ENCODE measurements at regions not wholly inside any gene's neighbourhood (a gene's known extent, or its start where the extent isn't known, plus 50 kb on each side); places are given as distances from the start of the nearest gene placed in this dataset.
"Not testable (repeated sequence)": the region's sequence is repeated elsewhere in the genome, so short reads cannot be mapped to it uniquely, and the experiment has no call there.

- no peak for DNase-seq (ENCODE audit: low spot score)
Measured at GRCh38 chr6:141394125-141394536, 738.6 kb upstream of the GJE1 start.

- DNase-seq (ENCODE audit: low spot score) = no peak
Measured at GRCh38 chr6:141393405-141394124, 739.2 kb upstream of the GJE1 start.

- not testable (repeated sequence) for DNase-seq (ENCODE audit: low spot score)
Measured at GRCh38 chr6:141391135-141391534, 741.6 kb upstream of the GJE1 start.

- DNase-seq (ENCODE audit: low spot score) = no peak
Measured at GRCh38 chr6:141388666-141389065, 744.1 kb upstream of the GJE1 start.

- no peak for DNase-seq (ENCODE audit: low spot score)
Measured at GRCh38 chr6:141370438-141370837, 762.3 kb upstream of the GJE1 start.

GRCh38 chr6:141366796-141367195 lies 765.9 kb upstream of the GJE1 start:
- DNase-seq (ENCODE audit: low spot score) = not testable (repeated sequence)

- no peak for DNase-seq (ENCODE audit: low spot score)
Measured at GRCh38 chr6:141364694-141365093, 768.0 kb upstream of the GJE1 start.

GRCh38 chr6:141364232-141364631 lies 768.5 kb upstream of the GJE1 start:
- no peak for DNase-seq (ENCODE audit: low spot score)

GRCh38 chr6:141361559-141361958 lies 771.2 kb upstream of the GJE1 start:
- DNase-seq (ENCODE audit: low spot score) = no peak

- DNase-seq (ENCODE audit: low spot score) = peak; percentile 96
Measured at GRCh38 chr6:141359953-141360352, 772.8 kb upstream of the GJE1 start.

GRCh38 chr6:141354191-141354955 lies 778.4 kb upstream of the GJE1 start:
- DNase-seq (ENCODE audit: low spot score) = peak; percentile 82

GRCh38 chr6:141351721-141352120 lies 781.0 kb upstream of the GJE1 start:
- no peak for DNase-seq (ENCODE audit: low spot score)

- no peak for DNase-seq (ENCODE audit: low spot score)
Measured at GRCh38 chr6:141349710-141350109, 783.0 kb upstream of the GJE1 start.

- no peak for DNase-seq (ENCODE audit: low spot score)
Measured at GRCh38 chr6:141347906-141348492, 784.7 kb upstream of the GJE1 start.

GRCh38 chr6:141347086-141347485 lies 785.6 kb upstream of the GJE1 start:
- peak; percentile 80 for DNase-seq (ENCODE audit: low spot score)

GRCh38 chr6:141346535-141346934 lies 786.2 kb upstream of the GJE1 start:
- no peak for DNase-seq (ENCODE audit: low spot score)

GRCh38 chr6:141337191-141337590 lies 795.5 kb upstream of the GJE1 start:
- peak; percentile 96 for DNase-seq (ENCODE audit: low spot score)

- DNase-seq (ENCODE audit: low spot score) = peak; percentile 20
Measured at GRCh38 chr6:141335477-141336273, 797.0 kb upstream of the GJE1 start.

- DNase-seq (ENCODE audit: low spot score) = no peak
Measured at GRCh38 chr6:141326925-141327324, 805.8 kb upstream of the GJE1 start.

- DNase-seq (ENCODE audit: low spot score) = peak; percentile 50
Measured at GRCh38 chr6:141326426-141326825, 806.3 kb upstream of the GJE1 start.

- DNase-seq (ENCODE audit: low spot score) = peak; percentile 20
Measured at GRCh38 chr6:141321493-141322347, 811.0 kb upstream of the GJE1 start.

All from umbilical cord (tissue), 1 donor.